Endothelial cell (in vitro differentiated cells): ENCODE measurements at regions not wholly inside any gene's neighbourhood (a gene's known extent, or its start where the extent isn't known, plus 50 kb on each side); places are given as distances from the start of the nearest gene placed in this dataset.

Experiments used
- DNase-seq: peaks from one replicate; pipeline ENCODE4 v3.0.0; 2021; ENCODE audit warnings: low spot score
- H3K27ac Mint-ChIP-seq: one replicate; pipeline ENCODE4 v1.8.0; 2021; ENCODE audit warnings: mixed read lengths, inconsistent platforms; ENCODE audit not compliant: unreplicated experiment
- H3K27me3 Mint-ChIP-seq: one replicate; pipeline ENCODE4 v1.8.0; 2021; ENCODE audit warnings: mild to moderate bottlenecking, moderate library complexity, mixed read lengths, inconsistent platforms; ENCODE audit not compliant: unreplicated experiment
- H3K36me3 Mint-ChIP-seq: one replicate; pipeline ENCODE4 v1.8.0; 2021; ENCODE audit warnings: mild to moderate bottlenecking, low read depth, mixed read lengths, inconsistent platforms; ENCODE audit not compliant: unreplicated experiment
- H3K4me1 Mint-ChIP-seq: one replicate; pipeline ENCODE4 v1.8.0; 2021; ENCODE audit warnings: mild to moderate bottlenecking, mixed read lengths, inconsistent platforms; ENCODE audit not compliant: unreplicated experiment
- H3K4me3 Mint-ChIP-seq: one replicate; pipeline ENCODE4 v1.8.0; 2021; ENCODE audit warnings: mild to moderate bottlenecking, mixed read lengths, inconsistent platforms; ENCODE audit not compliant: unreplicated experiment
- H3K9me3 Mint-ChIP-seq: one replicate; pipeline ENCODE4 v1.8.0; 2021; ENCODE audit warnings: mixed read lengths, inconsistent platforms; ENCODE audit not compliant: unreplicated experiment
- CTCF ChIP-seq: fragments of 200-600 bp; sonication (generic); IDR thresholded peaks from one replicate; pipeline ENCODE4 v1.5.0; 2021; ENCODE audit warnings: antibody characterized with exemption; ENCODE audit not compliant: unreplicated experiment

GRCh38 chr11:24239930-24240329 is 256.9 kb upstream of the LUZP2 start:
- H3K4me3 Mint-ChIP-seq, result no peak overlapping the region
- no peak overlapping the region for H3K27ac Mint-ChIP-seq
- H3K4me1 Mint-ChIP-seq, result no peaks in the 10 kb centered on the region
- H3K27me3 Mint-ChIP-seq, result no peaks in the 10 kb centered on the region
- TF ChIP-seq CTCF, result no peak
- no peak for DNase-seq
- H3K36me3 Mint-ChIP-seq, result no peaks in the 10 kb centered on the region
- no peaks in the 10 kb centered on the region for H3K9me3 Mint-ChIP-seq

- no peak for TF ChIP-seq CTCF
- Mint-ChIP-seq H3K9me3 (no peaks in the 10 kb centered on the region), H3K4me3 (no peak overlapping the region), H3K4me1 (no peaks in the 10 kb centered on the region), H3K36me3 (no peaks in the 10 kb centered on the region), H3K27ac (no peak overlapping the region), H3K27me3 (no peaks in the 10 kb centered on the region)
- DNase-seq, result no peak
Measured at GRCh38 chr11:24240496-24241175, 256.2 kb upstream of the LUZP2 start.

- Mint-ChIP-seq H3K9me3 (no peaks in the 10 kb centered on the region), H3K4me3 (no peak overlapping the region), H3K4me1 (no peaks in the 10 kb centered on the region), H3K36me3 (no peaks in the 10 kb centered on the region), H3K27ac (no peak overlapping the region), H3K27me3 (peaks cover 1% of the 10 kb centered on the region)
- no peak for TF ChIP-seq CTCF
- no peak for DNase-seq
Measured at GRCh38 chr11:24246715-24247114, 250.1 kb upstream of the LUZP2 start.

- H3K9me3 Mint-ChIP-seq, result no peaks in the 10 kb centered on the region
- TF ChIP-seq CTCF, result no peak
- no peak overlapping the region for H3K4me3 Mint-ChIP-seq
Measured at GRCh38 chr11:24247846-24248245, 249.0 kb upstream of the LUZP2 start.

GRCh38 chr11:24249921-24250320 is 246.9 kb upstream of the LUZP2 start:
- no peak overlapping the region for H3K4me3 Mint-ChIP-seq
- no peak overlapping the region for H3K27ac Mint-ChIP-seq
- no peaks in the 10 kb centered on the region for H3K9me3 Mint-ChIP-seq
- no peak for TF ChIP-seq CTCF
- DNase-seq, result no peak
- peaks cover 1% of the 10 kb centered on the region for H3K27me3 Mint-ChIP-seq
- no peaks in the 10 kb centered on the region for H3K4me1 Mint-ChIP-seq
- no peaks in the 10 kb centered on the region for H3K36me3 Mint-ChIP-seq

More at GRCh38 chr11:24247846-24248245, 249.0 kb upstream of the LUZP2 start:
- Mint-ChIP-seq H3K27ac (no peak overlapping the region), H3K36me3 (no peaks in the 10 kb centered on the region), H3K27me3 (peaks cover 1% of the 10 kb centered on the region), H3K4me1 (no peaks in the 10 kb centered on the region)
- DNase-seq, result no peak
